ENCODE measurements at regions not wholly inside any gene's neighbourhood (a gene's known extent, or its start where the extent isn't known, plus 50 kb on each side); places are given as distances from the start of the nearest gene placed in this dataset.
"Not testable (repeated sequence)": the region's sequence is repeated elsewhere in the genome, so short reads cannot be mapped to it uniquely, and the experiment has no call there.

GRCh38 chr1:188170411-188170810 lies 1341.7 kb downstream of the PLA2G4A start:
- DNase-seq (ENCODE audit: low read depth), result no peak
- no peak for TF ChIP-seq CTCF (conservative IDR thresholded peaks at IDR 0.05; ENCODE audit: low read depth, low read length)
- no peak overlapping the region for H3K4me3 ChIP-seq (ENCODE audit: low read length)

- no peak for TF ChIP-seq CTCF (conservative IDR thresholded peaks at IDR 0.05; ENCODE audit: low read depth, low read length)
- no peak for DNase-seq (ENCODE audit: low read depth)
- H3K4me3 ChIP-seq (ENCODE audit: low read length), result no peak overlapping the region
These were observed 1342.2 kb downstream of the PLA2G4A start for GRCh38 chr1:188170935-188171334.

GRCh38 chr1:188182063-188182462 lies 1353.3 kb downstream of the PLA2G4A start:
- DNase-seq (ENCODE audit: low read depth); H3K4me3 ChIP-seq (ENCODE audit: low read length): not testable (repeated sequence)

DNA sequence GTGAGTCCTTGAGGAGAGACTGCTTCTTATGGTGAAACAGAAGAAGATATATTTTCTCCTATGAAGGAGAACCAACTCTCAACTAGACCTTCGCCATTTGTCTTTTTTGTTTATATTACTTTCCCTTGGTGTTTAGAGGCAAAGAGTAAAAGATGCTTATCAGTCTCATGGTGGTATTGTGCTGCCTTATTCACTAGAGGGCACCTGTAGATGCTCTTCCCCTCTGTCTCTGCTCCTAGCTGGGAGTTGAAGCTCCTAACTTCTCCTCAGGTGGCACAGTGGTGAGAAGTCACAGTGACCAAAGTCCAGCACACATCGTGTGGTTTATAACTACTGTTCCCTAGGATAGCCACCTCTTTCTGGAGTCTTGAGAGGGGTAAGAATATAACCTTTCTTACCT lies 1359.6 kb downstream of the PLA2G4A start:
- H3K4me3 ChIP-seq (ENCODE audit: low read length), result no peak overlapping the region
- no peak for DNase-seq (ENCODE audit: low read depth)
- TF ChIP-seq CTCF (conservative IDR thresholded peaks at IDR 0.05; ENCODE audit: low read depth, low read length), result no peak

DNA sequence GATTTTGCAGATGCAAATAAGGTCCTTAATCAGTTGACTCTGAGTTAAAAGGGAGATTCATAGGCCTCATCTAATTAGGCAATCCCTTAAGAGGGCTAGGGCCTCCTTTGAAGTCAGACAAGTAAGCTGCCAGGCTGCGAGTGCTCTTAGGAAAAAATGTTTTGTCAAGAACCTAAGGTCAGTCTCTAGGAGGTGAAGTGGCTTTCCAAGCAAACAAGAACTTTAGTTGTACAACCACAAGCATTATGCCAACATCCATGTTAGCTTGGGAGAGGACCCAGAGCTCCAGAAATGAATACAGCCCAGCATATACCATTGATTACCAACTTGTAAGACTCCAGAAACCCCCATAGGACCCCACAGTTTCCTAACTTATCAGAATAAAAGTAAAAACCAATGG lies 1366.2 kb downstream of the PLA2G4A start:
- DNase-seq (ENCODE audit: low read depth), result no peak
- TF ChIP-seq CTCF (conservative IDR thresholded peaks at IDR 0.05; ENCODE audit: low read depth, low read length), result no peak
- no peak overlapping the region for H3K4me3 ChIP-seq (ENCODE audit: low read length)

GRCh38 chr1:188218289-188218688 lies 1389.5 kb downstream of the PLA2G4A start:
- DNase-seq (ENCODE audit: low read depth), result no peak
- no peak for TF ChIP-seq CTCF (conservative IDR thresholded peaks at IDR 0.05; ENCODE audit: low read depth, low read length)
- no peak overlapping the region for H3K4me3 ChIP-seq (ENCODE audit: low read length)

DNA sequence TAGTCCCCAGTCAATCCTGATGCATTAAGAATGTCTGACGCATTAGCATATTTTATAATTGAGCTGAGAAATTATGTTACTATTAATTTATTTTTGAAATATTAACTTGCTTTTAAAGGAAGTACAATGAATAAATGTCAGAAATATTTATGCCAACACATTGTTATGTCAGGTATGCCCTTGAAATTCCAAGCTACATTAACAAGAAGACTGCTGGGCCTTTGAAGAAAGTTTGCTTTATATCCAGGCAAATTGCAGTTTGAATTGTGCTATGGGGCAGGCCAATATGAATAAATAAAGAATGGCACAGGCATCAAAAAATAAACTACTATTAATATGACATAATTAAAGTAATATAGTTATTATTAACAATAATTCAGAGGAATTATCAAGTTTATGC lies 1391.3 kb downstream of the PLA2G4A start:
- no peak overlapping the region for H3K4me3 ChIP-seq (ENCODE audit: low read length)
- DNase-seq (ENCODE audit: low read depth), result no peak
- no peak for TF ChIP-seq CTCF (conservative IDR thresholded peaks at IDR 0.05; ENCODE audit: low read depth, low read length)

- DNase-seq (ENCODE audit: low read depth), result no peak
- H3K4me3 ChIP-seq (ENCODE audit: low read length), result no peak overlapping the region
- TF ChIP-seq CTCF (conservative IDR thresholded peaks at IDR 0.05; ENCODE audit: low read depth, low read length), result no peak
These were observed 1395.5 kb downstream of the PLA2G4A start for GRCh38 chr1:188224263-188224662.

Measured in retinal pigment epithelial cell (primary cell).